ENCODE measurements at regions not wholly inside any gene's neighbourhood (a gene's known extent, or its start where the extent isn't known, plus 50 kb on each side); places are given as distances from the start of the nearest gene placed in this dataset.

DNA sequence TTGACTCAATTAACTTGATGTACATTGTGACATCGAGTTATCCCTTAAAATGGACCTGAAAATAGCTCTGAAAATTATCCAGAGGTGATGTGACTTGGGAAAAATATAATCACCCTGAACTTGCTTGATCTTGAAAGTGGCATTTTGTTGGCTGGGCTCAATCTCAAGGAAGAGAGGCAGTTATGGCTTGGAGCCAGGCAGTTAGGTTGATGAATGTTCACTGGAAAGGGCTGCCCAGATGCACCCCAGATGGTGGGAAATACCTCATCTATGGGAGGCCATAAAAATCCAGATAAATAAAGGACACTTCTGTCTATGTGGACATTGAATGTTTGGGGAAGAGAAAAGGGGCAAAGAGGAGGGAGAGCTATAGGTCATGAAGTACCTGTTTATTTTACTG, 55.7 kb upstream of the OR5AN1 start:
- no peak for TF ChIP-seq FOXK2 (IDR thresholded peaks at IDR 0.05)
- TF ChIP-seq NFRKB (IDR thresholded peaks at IDR 0.05) = no peak
- TF ChIP-seq FOXA1 (IDR thresholded peaks at IDR 0.05) = no peak
- no peak for TF ChIP-seq ELF4 (IDR thresholded peaks at IDR 0.05)
- no peak for TF ChIP-seq FOXM1 (IDR thresholded peaks at IDR 0.05; ENCODE audit: borderline replicate concordance)
- TF ChIP-seq, protein P1, sequence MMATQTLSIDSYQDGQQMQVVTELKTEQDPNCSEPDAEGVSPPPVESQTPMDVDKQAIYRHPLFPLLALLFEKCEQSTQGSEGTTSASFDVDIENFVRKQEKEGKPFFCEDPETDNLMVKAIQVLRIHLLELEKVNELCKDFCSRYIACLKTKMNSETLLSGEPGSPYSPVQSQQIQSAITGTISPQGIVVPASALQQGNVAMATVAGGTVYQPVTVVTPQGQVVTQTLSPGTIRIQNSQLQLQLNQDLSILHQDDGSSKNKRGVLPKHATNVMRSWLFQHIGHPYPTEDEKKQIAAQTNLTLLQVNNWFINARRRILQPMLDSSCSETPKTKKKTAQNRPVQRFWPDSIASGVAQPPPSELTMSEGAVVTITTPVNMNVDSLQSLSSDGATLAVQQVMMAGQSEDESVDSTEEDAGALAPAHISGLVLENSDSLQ (IDR thresholded peaks at IDR 0.05) = no peak
- no peak for TF ChIP-seq ZNF384 (IDR thresholded peaks at IDR 0.05)
- TF ChIP-seq SP1 (IDR thresholded peaks at IDR 0.05) = no peak
- no peak for TF ChIP-seq TARDBP (IDR thresholded peaks at IDR 0.05)
